ENCODE measurements at regions not wholly inside any gene's neighbourhood (a gene's known extent, or its start where the extent isn't known, plus 50 kb on each side); places are given as distances from the start of the nearest gene placed in this dataset.

DNA sequence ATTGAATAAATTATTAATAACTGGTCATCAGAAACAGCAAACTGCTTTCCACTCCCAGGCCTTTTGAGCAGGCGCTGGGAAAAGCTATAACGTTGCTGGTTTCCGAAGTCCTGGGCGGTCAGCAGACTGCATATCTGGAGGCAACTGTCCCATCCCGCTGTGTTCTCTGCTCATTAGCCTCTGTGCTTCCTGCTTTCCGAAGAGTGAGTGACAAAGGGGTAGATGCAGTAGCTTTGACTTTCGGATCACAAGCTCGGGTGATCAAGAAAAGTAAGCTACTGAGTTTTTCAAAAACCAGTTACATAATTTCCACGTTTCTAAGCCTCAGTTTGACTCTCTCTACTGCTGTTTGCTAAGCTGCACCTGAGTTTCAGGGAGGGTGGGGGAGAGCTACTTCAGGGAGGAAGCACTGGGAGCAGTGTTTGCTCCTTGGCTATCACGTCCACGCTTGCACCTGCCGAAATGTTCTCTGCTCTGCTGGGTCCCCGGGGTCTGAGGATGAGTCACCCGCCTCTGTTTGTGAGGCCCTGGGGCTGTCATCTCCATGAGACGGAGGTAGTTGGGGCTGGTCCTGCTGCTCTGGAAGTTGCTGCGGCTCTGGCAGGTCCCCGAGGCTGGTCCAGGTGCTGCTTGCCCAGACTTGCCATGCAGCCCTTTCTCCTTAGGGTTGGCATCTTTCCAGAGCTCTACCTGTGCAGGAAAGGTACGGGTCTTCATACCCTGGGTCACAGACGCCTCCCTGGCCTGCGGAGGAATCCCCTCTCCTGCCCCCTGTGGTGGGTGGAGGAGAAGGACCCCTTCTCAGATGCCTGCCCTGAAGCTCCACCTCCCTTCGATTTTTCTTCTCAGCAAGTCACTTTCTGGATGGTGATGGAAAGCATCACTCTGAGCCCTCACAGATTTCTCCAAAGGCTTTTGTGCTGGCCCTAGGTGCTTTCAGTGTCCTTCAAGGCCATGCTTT is 220.0 kb downstream of the QKI start:
- H3K9me3 ChIP-seq: peaks cover 0 to 17% (median 0%) of the 10 kb centered on the region in 3 donors
- no peaks in the 10 kb centered on the region for H3K4me1 ChIP-seq
- H3K27me3 ChIP-seq: peaks cover 43% of the 10 kb centered on the region
- WGBS, 2 donors (ENCODE audit: low coverage in 1 of 2): 88 to 92% methylated on average over 9 to 11 of the region's 21 CpGs
- no peak overlapping the region for H3K4me3 ChIP-seq
- H3K27ac ChIP-seq: no peak overlapping the region
- ATAC-seq: no peak
- TF ChIP-seq POLR2A (IDR thresholded peaks at IDR 0.05) (no peak), EP300 (IDR thresholded peaks at IDR 0.05) (no peak), POLR2AphosphoS5 (IDR thresholded peaks at IDR 0.05) (no peak)
- TF ChIP-seq, protein P1, sequence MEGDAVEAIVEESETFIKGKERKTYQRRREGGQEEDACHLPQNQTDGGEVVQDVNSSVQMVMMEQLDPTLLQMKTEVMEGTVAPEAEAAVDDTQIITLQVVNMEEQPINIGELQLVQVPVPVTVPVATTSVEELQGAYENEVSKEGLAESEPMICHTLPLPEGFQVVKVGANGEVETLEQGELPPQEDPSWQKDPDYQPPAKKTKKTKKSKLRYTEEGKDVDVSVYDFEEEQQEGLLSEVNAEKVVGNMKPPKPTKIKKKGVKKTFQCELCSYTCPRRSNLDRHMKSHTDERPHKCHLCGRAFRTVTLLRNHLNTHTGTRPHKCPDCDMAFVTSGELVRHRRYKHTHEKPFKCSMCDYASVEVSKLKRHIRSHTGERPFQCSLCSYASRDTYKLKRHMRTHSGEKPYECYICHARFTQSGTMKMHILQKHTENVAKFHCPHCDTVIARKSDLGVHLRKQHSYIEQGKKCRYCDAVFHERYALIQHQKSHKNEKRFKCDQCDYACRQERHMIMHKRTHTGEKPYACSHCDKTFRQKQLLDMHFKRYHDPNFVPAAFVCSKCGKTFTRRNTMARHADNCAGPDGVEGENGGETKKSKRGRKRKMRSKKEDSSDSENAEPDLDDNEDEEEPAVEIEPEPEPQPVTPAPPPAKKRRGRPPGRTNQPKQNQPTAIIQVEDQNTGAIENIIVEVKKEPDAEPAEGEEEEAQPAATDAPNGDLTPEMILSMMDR (IDR thresholded peaks at IDR 0.05): no peak
- no peaks in the 10 kb centered on the region for H3K36me3 ChIP-seq

DNA sequence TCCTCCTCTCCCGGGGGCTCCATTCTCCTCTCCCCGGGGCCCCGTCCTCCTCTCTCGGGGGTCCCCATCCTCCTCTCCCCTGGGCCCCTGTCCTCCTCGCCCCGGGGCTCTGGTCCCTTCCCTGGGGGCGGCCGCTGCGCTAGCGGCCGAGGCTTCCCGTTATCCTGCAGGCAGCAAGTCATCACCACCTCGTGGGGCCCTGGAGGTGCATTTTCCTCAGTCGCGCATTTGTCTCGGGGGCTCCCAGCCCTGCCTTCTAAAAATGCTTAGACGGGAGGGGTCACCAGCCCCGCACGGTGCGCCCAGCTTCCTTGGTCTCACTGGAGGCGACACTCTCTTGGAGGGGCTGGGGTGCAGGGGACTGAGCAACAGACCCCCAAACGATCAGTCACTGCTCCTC is 216.5 kb downstream of the QKI start:
- H3K4me1 ChIP-seq: no peaks in the 10 kb centered on the region
- H3K27ac ChIP-seq: no peak overlapping the region
- no peak overlapping the region for H3K4me3 ChIP-seq
- peaks cover 43% of the 10 kb centered on the region for H3K27me3 ChIP-seq
- no peaks in the 10 kb centered on the region for H3K36me3 ChIP-seq
- H3K9me3 ChIP-seq: peaks cover 0 to 22% (median 0%) of the 10 kb centered on the region in 3 donors
- 67 to 86% methylated on average over 1 to 7 of the region's 22 CpGs for WGBS, 2 donors (ENCODE audit: low coverage in 1 of 2)
- TF ChIP-seq POLR2A (IDR thresholded peaks at IDR 0.05) (no peak), EP300 (IDR thresholded peaks at IDR 0.05) (no peak), POLR2AphosphoS5 (IDR thresholded peaks at IDR 0.05) (no peak)
- TF ChIP-seq, protein P1 (IDR thresholded peaks at IDR 0.05): no peak
- ATAC-seq: no peak

DNA sequence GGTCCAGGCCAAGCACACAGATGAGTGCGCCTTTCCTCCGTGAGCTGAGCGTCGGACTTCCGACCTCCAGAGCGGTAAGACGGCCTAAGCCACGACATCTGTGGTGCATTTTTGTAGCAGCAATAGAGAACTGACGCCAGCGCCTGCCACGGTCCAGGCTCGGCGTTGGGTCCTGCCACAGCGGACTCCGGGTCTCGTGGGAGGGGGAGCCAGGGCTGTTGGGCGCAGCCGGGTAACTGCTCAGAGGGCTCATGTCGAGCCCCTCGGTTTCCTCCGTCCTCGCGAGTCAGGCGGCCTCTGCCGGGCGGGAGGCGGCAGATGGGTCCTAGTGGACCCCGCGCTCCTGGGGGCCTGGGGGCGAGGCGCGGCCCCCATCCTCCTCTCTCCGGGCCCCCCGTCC is 216.1 kb downstream of the QKI start:
- peaks cover 43% of the 10 kb centered on the region for H3K27me3 ChIP-seq
- WGBS, 2 donors (ENCODE audit: low coverage in 1 of 2): 50% methylated on average over 2 of the region's 34 CpGs; no CpG with 5 or more reads in 1 of the 2 donors
- no peak overlapping the region for H3K27ac ChIP-seq
- ATAC-seq: no peak
- peaks cover 0 to 22% (median 0%) of the 10 kb centered on the region in 3 donors for H3K9me3 ChIP-seq
- TF ChIP-seq POLR2A (IDR thresholded peaks at IDR 0.05): no peak
- peak overlapping the region in 1 of 2 donors; percentile 4 for H3K4me3 ChIP-seq
- no peaks in the 10 kb centered on the region for H3K36me3 ChIP-seq
- H3K4me1 ChIP-seq: no peaks in the 10 kb centered on the region

DNA sequence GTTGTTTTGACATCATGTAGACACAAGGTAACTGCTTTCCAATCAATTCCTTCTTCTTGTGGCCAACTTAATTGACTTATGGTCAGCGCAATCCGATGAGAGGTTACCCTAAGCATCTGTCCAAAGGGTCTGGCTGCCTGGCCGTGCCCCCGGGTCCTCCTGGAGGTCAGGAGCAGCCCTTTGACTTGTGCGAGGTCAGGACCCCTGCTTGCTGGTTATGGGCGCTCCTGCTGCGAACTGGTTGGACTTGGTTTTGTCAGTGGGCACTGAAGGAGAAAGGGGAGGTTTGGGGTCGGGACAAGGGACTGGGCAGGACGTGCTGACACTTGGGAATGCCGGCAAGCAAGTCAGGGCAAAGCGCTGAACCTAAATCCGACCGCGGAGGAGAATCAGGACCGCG is 215.6 kb downstream of the QKI start:
- Histone ChIP-seq H3K4me3 (no peak overlapping the region), H3K27me3 (peaks cover 43% of the 10 kb centered on the region), H3K9me3 (peaks cover 0 to 22% (median 0%) of the 10 kb centered on the region in 3 donors), H3K36me3 (no peaks in the 10 kb centered on the region), H3K4me1 (no peaks in the 10 kb centered on the region), H3K27ac (no peak overlapping the region)
- 57% methylated on average over 9 of the region's 16 CpGs; no CpG with 5 or more reads in 1 of the 2 donors for WGBS, 2 donors (ENCODE audit: low coverage in 1 of 2)
- TF ChIP-seq POLR2A (IDR thresholded peaks at IDR 0.05) (no peak), EP300 (IDR thresholded peaks at IDR 0.05) (no peak)
- ATAC-seq: no peak

Small RNAs in the stretch of these regions (small RNA-seq; reads per million reads assigned to genes)
- 0 reads per million in 4 donors for gene RN7SL366P
